ENCODE measurements at regions not wholly inside any gene's neighbourhood (a gene's known extent, or its start where the extent isn't known, plus 50 kb on each side); places are given as distances from the start of the nearest gene placed in this dataset.
"Not testable (repeated sequence)": the region's sequence is repeated elsewhere in the genome, so short reads cannot be mapped to it uniquely, and the experiment has no call there.

DNA sequence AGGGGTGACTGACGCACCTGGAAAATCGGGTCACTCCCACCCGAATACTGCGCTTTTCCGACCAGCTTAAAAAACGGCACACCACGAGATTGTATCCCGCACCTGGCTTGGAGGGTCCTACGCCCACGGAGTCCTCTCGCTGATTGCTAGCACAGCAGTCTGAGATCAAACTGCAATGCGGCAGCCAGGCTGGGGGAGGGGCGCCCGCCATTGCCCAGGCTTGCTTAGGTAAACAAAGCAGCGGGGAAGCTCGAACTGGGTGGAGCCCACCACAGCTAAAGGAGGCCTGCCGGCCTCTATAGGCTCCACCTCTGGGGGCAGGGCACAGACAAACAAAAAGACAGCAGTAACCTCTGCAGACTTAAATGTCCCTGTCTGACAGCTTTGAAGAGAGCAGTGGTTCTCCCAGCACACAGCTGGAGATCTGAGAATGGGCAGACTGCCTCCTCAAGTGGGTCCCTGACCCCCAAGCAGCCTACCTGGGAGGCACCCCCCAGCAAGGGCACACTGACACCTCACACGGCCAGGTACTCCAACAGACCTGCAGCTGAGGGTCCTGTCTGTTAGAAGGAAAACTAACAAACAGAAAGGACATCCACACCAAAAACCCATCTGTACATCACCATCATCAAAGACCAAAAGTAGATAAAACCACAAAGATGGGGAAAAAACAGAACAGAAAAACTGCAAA, 714.5 kb upstream of the PITX2 start:
- H3K4me3 ChIP-seq (ENCODE audit: low read depth in 1 of 2, low read length in 2 of 2); H3K9me3 ChIP-seq (ENCODE audit: control insufficient read depth in 2 of 2, insufficient read depth in 1 of 2, low read depth in 1 of 2, low read length in 1 of 2); H3K27ac ChIP-seq (ENCODE audit: low read depth in 2 of 2, low read length in 1 of 2); H3K4me1 ChIP-seq (ENCODE audit: control insufficient read depth in 2 of 2, insufficient read depth in 2 of 2, low read length in 1 of 2); H3K27me3 ChIP-seq (ENCODE audit: control insufficient read depth in 1 of 2, insufficient read depth in 2 of 2, low read length in 2 of 2); H3K36me3 ChIP-seq (ENCODE audit: control insufficient read depth in 2 of 2, insufficient read depth in 2 of 2, low read length in 1 of 2): not testable (repeated sequence)
- WGBS, 2 donors: 71 to 76% methylated on average over 18 of the region's 18 CpGs

DNA sequence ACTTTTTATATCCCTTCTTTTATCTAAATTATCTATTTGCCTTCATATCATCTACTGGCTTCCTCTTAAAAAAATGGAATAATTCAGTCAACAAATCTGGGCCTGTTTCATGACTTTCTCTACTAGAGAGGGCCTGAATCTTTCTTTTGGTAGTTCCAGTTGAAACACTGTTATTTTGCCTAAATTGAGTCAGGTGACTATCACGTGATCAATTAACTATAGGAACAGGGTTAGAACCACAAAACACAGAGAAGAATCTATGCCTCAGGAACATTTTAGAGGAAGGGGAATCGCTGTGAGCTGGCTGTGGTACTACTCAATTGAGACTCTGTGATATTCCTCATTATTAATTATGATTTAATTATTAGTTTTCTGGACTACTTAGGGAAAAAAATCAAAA, 736.7 kb upstream of the PITX2 start:
- Histone ChIP-seq H3K4me3 (ENCODE audit: low read depth in 1 of 2, low read length in 2 of 2) (no peak overlapping the region), H3K27me3 (ENCODE audit: control insufficient read depth in 1 of 2, insufficient read depth in 2 of 2, low read length in 2 of 2) (no peaks in the 10 kb centered on the region), H3K4me1 (ENCODE audit: control insufficient read depth in 2 of 2, insufficient read depth in 2 of 2, low read length in 1 of 2) (no peaks in the 10 kb centered on the region), H3K36me3 (ENCODE audit: control insufficient read depth in 2 of 2, insufficient read depth in 2 of 2, low read length in 1 of 2) (no peaks in the 10 kb centered on the region), H3K9me3 (ENCODE audit: control insufficient read depth in 2 of 2, insufficient read depth in 1 of 2, low read depth in 1 of 2, low read length in 1 of 2) (peaks cover 0 to 2% of the 10 kb centered on the region in 2 donors), H3K27ac (ENCODE audit: low read depth in 2 of 2, low read length in 1 of 2) (no peak overlapping the region)
- WGBS, 2 donors: 78 to 79% methylated on average over 2 of the region's 2 CpGs

DNA sequence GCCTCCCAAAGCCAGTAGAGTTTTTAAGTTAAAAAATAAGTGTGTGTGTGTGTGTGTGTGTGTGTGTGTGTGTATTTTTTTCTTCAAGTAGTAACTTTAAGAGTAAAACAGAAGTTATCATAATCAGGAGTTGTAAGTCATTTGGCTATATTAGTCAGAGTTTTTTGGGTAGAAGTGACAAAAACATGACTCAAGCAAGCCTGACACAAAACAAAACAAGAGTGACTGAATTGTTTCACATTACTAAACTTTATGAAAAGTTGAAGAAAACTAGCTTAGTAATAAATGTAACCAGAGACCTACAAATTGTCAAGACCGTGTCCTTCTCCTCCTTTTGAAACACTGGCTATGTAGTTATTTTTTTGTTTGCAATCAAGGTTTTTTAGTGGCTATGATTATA, 738.0 kb upstream of the PITX2 start:
- Histone ChIP-seq H3K9me3 (ENCODE audit: control insufficient read depth in 2 of 2, insufficient read depth in 1 of 2, low read depth in 1 of 2, low read length in 1 of 2) (peaks cover 0 to 2% of the 10 kb centered on the region in 2 donors), H3K36me3 (ENCODE audit: control insufficient read depth in 2 of 2, insufficient read depth in 2 of 2, low read length in 1 of 2) (no peaks in the 10 kb centered on the region), H3K4me3 (ENCODE audit: low read depth in 1 of 2, low read length in 2 of 2) (no peak overlapping the region), H3K27me3 (ENCODE audit: control insufficient read depth in 1 of 2, insufficient read depth in 2 of 2, low read length in 2 of 2) (no peaks in the 10 kb centered on the region), H3K27ac (ENCODE audit: low read depth in 2 of 2, low read length in 1 of 2) (no peak overlapping the region), H3K4me1 (ENCODE audit: control insufficient read depth in 2 of 2, insufficient read depth in 2 of 2, low read length in 1 of 2) (no peaks in the 10 kb centered on the region)
- WGBS, 2 donors: 71 to 77% methylated on average over 1 of the region's 1 CpG

DNA sequence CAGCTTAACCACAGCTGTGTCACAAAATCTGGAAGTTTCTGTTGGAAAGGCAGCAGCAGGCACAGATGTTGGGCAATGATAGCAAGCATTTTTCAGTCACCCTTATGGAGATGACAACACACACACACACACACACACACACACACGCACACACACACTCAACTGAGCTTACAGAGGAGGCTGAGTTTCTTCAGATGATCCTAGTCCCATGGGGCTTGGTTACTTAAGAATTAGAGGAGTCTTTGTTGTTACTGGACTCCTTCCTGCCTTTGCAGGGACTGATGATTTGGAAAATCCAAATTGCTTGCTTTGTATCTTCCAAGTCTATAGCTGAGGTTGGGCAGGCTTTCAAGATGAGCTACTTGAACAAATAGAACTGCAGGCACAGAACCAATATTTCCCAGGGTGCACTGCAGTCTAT, 740.1 kb upstream of the PITX2 start:
- Histone ChIP-seq H3K9me3 (ENCODE audit: control insufficient read depth in 2 of 2, insufficient read depth in 1 of 2, low read depth in 1 of 2, low read length in 1 of 2) (peaks cover 0 to 2% of the 10 kb centered on the region in 2 donors), H3K4me1 (ENCODE audit: control insufficient read depth in 2 of 2, insufficient read depth in 2 of 2, low read length in 1 of 2) (no peaks in the 10 kb centered on the region), H3K27me3 (ENCODE audit: control insufficient read depth in 1 of 2, insufficient read depth in 2 of 2, low read length in 2 of 2) (no peaks in the 10 kb centered on the region), H3K27ac (ENCODE audit: low read depth in 2 of 2, low read length in 1 of 2) (no peak overlapping the region), H3K4me3 (ENCODE audit: low read depth in 1 of 2, low read length in 2 of 2) (no peak overlapping the region), H3K36me3 (ENCODE audit: control insufficient read depth in 2 of 2, insufficient read depth in 2 of 2, low read length in 1 of 2) (no peaks in the 10 kb centered on the region)
- WGBS, 2 donors: 50 to 51% methylated on average over 1 of the region's 1 CpG

DNA sequence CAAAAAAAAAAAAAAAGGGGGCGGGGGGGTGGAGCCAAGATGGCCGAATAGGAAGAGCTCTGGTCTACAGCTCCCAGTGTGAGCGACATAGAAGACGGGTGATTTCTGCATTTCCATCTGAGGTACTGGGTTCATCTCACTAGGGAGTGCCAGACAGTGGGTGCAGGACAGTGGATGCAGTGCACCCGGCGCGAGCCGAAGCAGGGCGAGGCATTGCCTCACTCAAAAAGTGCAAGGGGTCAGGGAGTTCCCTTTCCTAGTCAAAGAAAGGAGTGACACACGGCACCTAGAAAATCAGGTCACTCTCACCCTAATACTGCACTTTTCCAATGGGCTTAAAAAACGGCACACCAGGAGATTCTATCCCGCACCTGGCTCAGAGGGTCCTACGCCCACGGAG, 755.0 kb upstream of the PITX2 start:
- WGBS, 2 donors: 93 to 96% methylated on average over 14 of the region's 14 CpGs
- H3K27ac ChIP-seq (ENCODE audit: low read depth in 2 of 2, low read length in 1 of 2); H3K4me3 ChIP-seq (ENCODE audit: low read depth in 1 of 2, low read length in 2 of 2); H3K4me1 ChIP-seq (ENCODE audit: control insufficient read depth in 2 of 2, insufficient read depth in 2 of 2, low read length in 1 of 2); H3K27me3 ChIP-seq (ENCODE audit: control insufficient read depth in 1 of 2, insufficient read depth in 2 of 2, low read length in 2 of 2); H3K9me3 ChIP-seq (ENCODE audit: control insufficient read depth in 2 of 2, insufficient read depth in 1 of 2, low read depth in 1 of 2, low read length in 1 of 2); H3K36me3 ChIP-seq (ENCODE audit: control insufficient read depth in 2 of 2, insufficient read depth in 2 of 2, low read length in 1 of 2): not testable (repeated sequence)

DNA sequence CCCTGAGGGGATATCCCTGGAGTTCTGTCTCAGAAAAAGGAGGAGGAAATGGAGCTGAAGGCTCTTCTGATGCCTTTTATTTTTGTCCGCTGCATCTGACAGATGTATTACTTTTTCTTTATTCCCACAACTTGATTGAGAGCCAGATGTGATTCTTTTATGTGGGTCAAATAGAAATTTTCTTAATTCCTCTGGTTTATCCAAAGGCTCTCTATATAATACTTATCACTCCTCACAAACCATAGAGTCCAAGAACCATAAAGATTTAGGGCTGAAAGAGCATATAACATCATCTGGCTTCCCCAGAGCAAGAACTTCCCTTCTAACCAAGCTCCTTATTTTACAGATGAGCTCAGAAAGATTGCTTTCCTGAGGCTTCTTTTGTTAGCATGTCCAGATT, 756.7 kb upstream of the FAM241A start:
- Histone ChIP-seq H3K9me3 (ENCODE audit: control insufficient read depth in 2 of 2, insufficient read depth in 1 of 2, low read depth in 1 of 2, low read length in 1 of 2) (no peaks in the 10 kb centered on the region), H3K36me3 (ENCODE audit: control insufficient read depth in 2 of 2, insufficient read depth in 2 of 2, low read length in 1 of 2) (no peaks in the 10 kb centered on the region), H3K27me3 (ENCODE audit: control insufficient read depth in 1 of 2, insufficient read depth in 2 of 2, low read length in 2 of 2) (no peaks in the 10 kb centered on the region), H3K27ac (ENCODE audit: low read depth in 2 of 2, low read length in 1 of 2) (no peak overlapping the region), H3K4me3 (ENCODE audit: low read depth in 1 of 2, low read length in 2 of 2) (no peak overlapping the region), H3K4me1 (ENCODE audit: control insufficient read depth in 2 of 2, insufficient read depth in 2 of 2, low read length in 1 of 2) (no peaks in the 10 kb centered on the region)
- WGBS, 2 donors: 67 to 95% methylated on average over 1 of the region's 1 CpG

DNA sequence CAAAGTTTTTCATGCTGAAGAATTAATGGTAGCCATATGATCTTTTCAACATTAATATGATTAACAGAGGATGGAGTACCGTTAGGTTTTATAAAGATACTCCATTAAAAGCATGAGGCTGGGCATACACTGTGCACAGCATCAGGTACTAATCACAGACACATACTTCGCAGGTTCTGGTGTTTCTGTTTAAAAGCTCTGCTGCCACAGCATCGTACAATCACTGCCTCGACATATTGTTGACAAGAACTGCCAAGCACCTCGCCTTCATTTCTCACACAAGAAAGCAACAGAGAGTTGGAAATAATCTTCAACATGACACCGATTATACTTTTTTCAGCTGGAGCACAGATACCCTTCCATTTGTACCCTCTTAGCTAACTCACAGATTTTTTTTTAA, 753.4 kb upstream of the FAM241A start:
- no peaks in the 10 kb centered on the region for H3K9me3 ChIP-seq (ENCODE audit: control insufficient read depth in 2 of 2, insufficient read depth in 1 of 2, low read depth in 1 of 2, low read length in 1 of 2)
- no peaks in the 10 kb centered on the region for H3K27me3 ChIP-seq (ENCODE audit: control insufficient read depth in 1 of 2, insufficient read depth in 2 of 2, low read length in 2 of 2)
- H3K36me3 ChIP-seq (ENCODE audit: control insufficient read depth in 2 of 2, insufficient read depth in 2 of 2, low read length in 1 of 2): no peaks in the 10 kb centered on the region
- no peak overlapping the region for H3K4me3 ChIP-seq (ENCODE audit: low read depth in 1 of 2, low read length in 2 of 2)
- no peaks in the 10 kb centered on the region for H3K4me1 ChIP-seq (ENCODE audit: control insufficient read depth in 2 of 2, insufficient read depth in 2 of 2, low read length in 1 of 2)
- 59 to 64% methylated on average over 6 of the region's 6 CpGs for WGBS, 2 donors
- no peak overlapping the region for H3K27ac ChIP-seq (ENCODE audit: low read depth in 2 of 2, low read length in 1 of 2)

DNA sequence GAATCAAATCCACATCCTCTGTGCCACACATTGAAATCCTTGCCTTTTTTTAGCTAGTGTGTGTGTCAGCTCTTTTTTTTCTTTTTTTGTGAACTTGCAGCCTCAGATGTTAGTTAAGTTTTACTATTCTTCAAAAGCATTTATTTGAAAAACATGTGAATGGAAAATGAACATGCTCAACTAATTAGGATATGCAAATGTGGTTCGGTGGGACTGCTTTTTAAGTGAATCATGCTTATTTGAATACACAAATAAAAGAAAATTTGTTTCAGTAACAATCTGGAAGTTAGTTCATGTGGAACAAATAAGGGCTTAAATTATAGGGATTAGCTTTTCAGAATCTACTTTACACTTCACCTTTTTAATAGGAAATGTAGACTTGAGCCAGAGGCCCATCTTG, 751.5 kb upstream of the FAM241A start:
- Histone ChIP-seq H3K27me3 (ENCODE audit: control insufficient read depth in 1 of 2, insufficient read depth in 2 of 2, low read length in 2 of 2) (no peaks in the 10 kb centered on the region), H3K4me1 (ENCODE audit: control insufficient read depth in 2 of 2, insufficient read depth in 2 of 2, low read length in 1 of 2) (no peaks in the 10 kb centered on the region), H3K27ac (ENCODE audit: low read depth in 2 of 2, low read length in 1 of 2) (no peak overlapping the region), H3K4me3 (ENCODE audit: low read depth in 1 of 2, low read length in 2 of 2) (no peak overlapping the region), H3K9me3 (ENCODE audit: control insufficient read depth in 2 of 2, insufficient read depth in 1 of 2, low read depth in 1 of 2, low read length in 1 of 2) (no peaks in the 10 kb centered on the region), H3K36me3 (ENCODE audit: control insufficient read depth in 2 of 2, insufficient read depth in 2 of 2, low read length in 1 of 2) (no peaks in the 10 kb centered on the region)
- 58 to 67% methylated on average over 1 of the region's 1 CpG for WGBS, 2 donors

DNA sequence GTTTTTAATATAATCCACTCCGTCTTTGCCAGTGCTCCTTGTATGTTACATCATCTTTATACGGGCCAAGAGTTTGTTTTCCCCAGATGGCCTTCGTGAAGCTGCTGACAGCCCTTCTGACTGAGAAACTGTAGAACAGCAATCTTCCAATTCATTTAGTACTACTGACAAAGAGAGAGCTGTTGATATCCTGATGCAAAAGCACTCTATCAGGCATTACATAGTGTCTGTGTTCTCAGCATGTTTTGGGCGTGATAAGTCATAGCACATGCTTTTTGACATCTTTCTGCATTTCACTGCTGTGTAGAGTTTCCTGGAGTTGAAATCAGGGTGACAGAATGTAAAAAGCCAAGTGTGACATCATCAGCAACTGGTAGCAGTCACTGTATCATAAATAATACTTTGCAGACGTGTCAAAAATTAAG, 746.3 kb upstream of the FAM241A start:
- Histone ChIP-seq H3K9me3 (ENCODE audit: control insufficient read depth in 2 of 2, insufficient read depth in 1 of 2, low read depth in 1 of 2, low read length in 1 of 2) (no peaks in the 10 kb centered on the region), H3K36me3 (ENCODE audit: control insufficient read depth in 2 of 2, insufficient read depth in 2 of 2, low read length in 1 of 2) (no peaks in the 10 kb centered on the region), H3K4me1 (ENCODE audit: control insufficient read depth in 2 of 2, insufficient read depth in 2 of 2, low read length in 1 of 2) (no peaks in the 10 kb centered on the region), H3K27ac (ENCODE audit: low read depth in 2 of 2, low read length in 1 of 2) (no peak overlapping the region), H3K27me3 (ENCODE audit: control insufficient read depth in 1 of 2, insufficient read depth in 2 of 2, low read length in 2 of 2) (no peaks in the 10 kb centered on the region), H3K4me3 (ENCODE audit: low read depth in 1 of 2, low read length in 2 of 2) (no peak overlapping the region)
- 49 to 50% methylated on average over 5 of the region's 5 CpGs for WGBS, 2 donors

DNA sequence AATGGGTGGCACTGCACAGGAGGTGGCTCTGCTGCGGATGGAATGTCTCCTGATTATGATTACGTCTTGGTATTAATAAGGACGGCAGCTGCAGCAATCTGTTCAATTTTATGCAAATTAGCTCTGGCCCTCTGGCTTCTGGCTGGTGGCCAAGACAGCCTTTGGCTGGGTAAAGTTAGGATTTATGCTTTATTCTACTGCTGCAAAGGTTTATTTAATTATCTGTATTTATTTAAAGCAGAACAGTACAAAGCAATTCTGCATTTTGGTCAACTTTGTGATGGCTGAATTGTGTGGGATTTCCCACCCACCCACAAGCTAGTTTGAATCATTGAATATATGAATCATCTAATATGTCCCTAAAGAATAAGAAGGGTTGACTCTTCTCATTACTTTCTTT, 745.6 kb upstream of the FAM241A start:
- 58 to 64% methylated on average over 3 of the region's 3 CpGs for WGBS, 2 donors
- no peaks in the 10 kb centered on the region for H3K4me1 ChIP-seq (ENCODE audit: control insufficient read depth in 2 of 2, insufficient read depth in 2 of 2, low read length in 1 of 2)
- no peak overlapping the region for H3K4me3 ChIP-seq (ENCODE audit: low read depth in 1 of 2, low read length in 2 of 2)
- no peaks in the 10 kb centered on the region for H3K9me3 ChIP-seq (ENCODE audit: control insufficient read depth in 2 of 2, insufficient read depth in 1 of 2, low read depth in 1 of 2, low read length in 1 of 2)
- no peaks in the 10 kb centered on the region for H3K27me3 ChIP-seq (ENCODE audit: control insufficient read depth in 1 of 2, insufficient read depth in 2 of 2, low read length in 2 of 2)
- H3K27ac ChIP-seq (ENCODE audit: low read depth in 2 of 2, low read length in 1 of 2): no peak overlapping the region
- no peaks in the 10 kb centered on the region for H3K36me3 ChIP-seq (ENCODE audit: control insufficient read depth in 2 of 2, insufficient read depth in 2 of 2, low read length in 1 of 2)
